Stomach (tissue), 4 donors: ENCODE measurements at regions not wholly inside any gene's neighbourhood (a gene's known extent, or its start where the extent isn't known, plus 50 kb on each side); places are given as distances from the start of the nearest gene placed in this dataset.

Experiments
- CTCF ChIP-seq, 7 experiments: fragments of 450-650 bp in 4 of 7; fragments of 200-600 bp in 3 of 7; sonication (generic) in 3 of 7; IDR thresholded peaks; one replicate each; pipeline ENCODE4 v1.5.1; 2016 to 2019; ENCODE audit warnings: antibody characterized with exemption in 7 of 7, control low read depth in 2 of 7, mild to moderate bottlenecking in 1 of 7
- POLR2A ChIP-seq, 4 donors: fragments of 450-650 bp; IDR thresholded peaks; one replicate each; pipeline ENCODE4 v1.6.1; 2016; ENCODE audit warnings: antibody characterized with exemption in 4 of 4, control low read depth in 2 of 4, mild to moderate bottlenecking in 1 of 4, moderate library complexity in 1 of 4

GRCh38 chr13:80977168-80977567 lies 636.2 kb upstream of the SPRY2 start:
- TF ChIP-seq CTCF (IDR thresholded peaks at IDR 0.05), result no peak
- TF ChIP-seq POLR2A (IDR thresholded peaks at IDR 0.05), result no peak
